Stimulated activated CD4-positive, alpha-beta T cell treated with anti-CD3 and anti-CD28 coated beads, Interleukin-15, amount 100 ng/mL, for 48 hours (primary cell): ENCODE measurements at regions not wholly inside any gene's neighbourhood (a gene's known extent, or its start where the extent isn't known, plus 50 kb on each side); places are given as distances from the start of the nearest gene placed in this dataset.
"Not testable (repeated sequence)": the region's sequence is repeated elsewhere in the genome, so short reads cannot be mapped to it uniquely, and the experiment has no call there.

Experiments
- DNase-seq, 2 donors: peaks; one replicate each; pipeline ENCODE4 v3.0.0-alpha.2; 2020; ENCODE audit warnings: low read depth in 2 of 2

- DNase-seq, result no peak
Measured at GRCh38 chr6:139887275-139887674, 512.8 kb upstream of the CITED2 start.

GRCh38 chr6:139886396-139886795, 511.9 kb upstream of the CITED2 start:
- no peak for DNase-seq

- DNase-seq, result no peak
Measured at GRCh38 chr6:139885909-139886308, 511.5 kb upstream of the CITED2 start.

GRCh38 chr6:139883776-139884175, 509.3 kb upstream of the CITED2 start:
- no peak for DNase-seq

DNA sequence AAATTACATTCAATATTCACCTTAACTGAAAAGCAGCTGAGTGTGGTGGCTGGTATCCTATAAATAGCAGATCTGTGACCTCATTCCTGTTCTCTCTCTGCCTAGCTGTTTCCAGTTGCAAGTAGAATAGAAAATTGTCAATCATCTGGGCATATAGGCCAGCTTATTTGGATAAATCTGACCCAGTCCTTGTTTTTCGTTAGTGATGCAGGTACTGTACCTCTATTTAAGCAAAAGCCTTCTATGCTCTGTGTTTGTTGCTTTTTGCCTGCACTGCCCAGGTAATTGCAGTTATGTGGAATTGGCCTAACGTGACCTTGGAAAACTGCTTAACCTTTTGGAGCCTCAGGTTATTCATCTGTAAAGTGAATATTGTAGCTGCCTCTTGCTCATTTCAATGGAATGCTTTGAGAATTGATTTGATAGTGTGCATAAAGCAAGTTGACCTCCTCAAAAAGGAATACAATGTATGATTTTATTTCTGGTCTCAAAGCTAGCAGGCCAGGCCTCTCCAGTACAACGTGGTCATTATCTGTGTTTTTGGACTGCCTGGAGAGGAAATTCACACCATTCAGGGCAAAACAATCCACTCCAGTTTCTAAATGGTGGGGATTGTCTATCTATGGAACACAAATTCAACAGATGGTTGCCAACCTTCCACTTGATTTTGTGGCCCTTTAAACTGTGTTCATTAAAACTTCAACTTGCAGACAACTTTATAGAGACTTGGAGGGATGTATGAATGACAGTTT, 508.7 kb upstream of the CITED2 start:
- DNase-seq, result no peak

GRCh38 chr6:139882234-139882633, 507.8 kb upstream of the CITED2 start:
- no peak for DNase-seq

- peak in 1 of 2 donors; percentile 4 for DNase-seq
Measured at GRCh38 chr6:139881728-139882211, 507.3 kb upstream of the CITED2 start.

- no peak for DNase-seq
Measured at GRCh38 chr6:139881236-139881635, 506.8 kb upstream of the CITED2 start.

DNA sequence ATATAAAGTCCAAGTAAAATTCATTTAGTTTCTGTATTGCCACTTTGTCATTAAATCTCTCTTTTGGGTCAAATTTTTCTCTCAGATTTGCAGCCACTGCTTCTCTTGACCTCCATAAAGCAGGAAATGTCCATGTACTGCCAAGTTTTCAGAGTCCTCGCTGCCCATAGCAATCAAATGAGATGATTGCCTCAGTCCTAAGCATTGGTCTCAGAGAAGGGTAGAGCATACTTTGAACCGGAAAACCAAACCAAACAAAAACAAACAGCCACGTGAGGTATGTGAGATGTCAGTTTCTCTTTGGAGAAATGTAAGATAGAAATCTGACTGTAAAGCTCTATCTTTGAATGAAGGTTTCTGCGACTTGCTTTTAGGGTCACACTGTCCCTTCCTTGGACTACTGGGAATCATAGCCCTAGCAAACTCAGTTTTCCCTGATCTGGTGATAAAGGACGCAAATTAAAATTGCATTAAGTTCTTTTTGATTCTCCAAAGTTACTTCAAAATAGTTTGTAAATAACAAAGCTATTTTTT, 505.4 kb upstream of the CITED2 start:
- no peak for DNase-seq

GRCh38 chr6:139879241-139879640, 504.8 kb upstream of the CITED2 start:
- DNase-seq, result not testable (repeated sequence)

GRCh38 chr6:139877828-139878405, 503.5 kb upstream of the CITED2 start:
- DNase-seq, result no peak

- DNase-seq, result no peak
Measured at GRCh38 chr6:139872665-139873064, 498.2 kb upstream of the CITED2 start.

- no peak for DNase-seq
Measured at GRCh38 chr6:139871803-139872510, 497.5 kb upstream of the CITED2 start.

DNA sequence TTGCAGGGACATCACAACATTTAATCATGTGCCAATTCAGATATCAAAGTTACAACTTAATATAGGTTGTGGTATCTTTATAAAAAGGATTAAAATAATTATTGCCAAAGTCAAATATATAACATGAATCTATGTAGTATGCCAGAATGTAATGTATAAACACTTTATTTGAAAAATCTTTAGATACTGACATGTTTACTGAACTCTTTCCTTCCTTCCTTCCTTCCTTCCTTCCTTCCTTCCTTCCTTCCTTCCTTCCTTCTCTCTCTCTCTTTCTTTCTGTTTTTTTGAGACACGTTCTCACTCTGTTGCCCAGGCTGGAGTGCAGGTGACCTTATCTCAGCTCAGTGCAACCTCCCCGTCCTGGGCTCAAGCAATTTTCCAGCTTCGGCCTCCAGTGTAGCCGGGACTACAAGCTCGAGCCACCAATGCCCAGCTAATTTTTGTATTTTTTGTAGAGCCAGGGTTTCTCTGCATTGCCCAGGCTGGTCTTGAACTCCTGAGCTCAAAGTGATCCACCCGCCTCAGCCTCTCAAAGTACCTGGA, 496.8 kb upstream of the CITED2 start:
- DNase-seq, result no peak

DNA sequence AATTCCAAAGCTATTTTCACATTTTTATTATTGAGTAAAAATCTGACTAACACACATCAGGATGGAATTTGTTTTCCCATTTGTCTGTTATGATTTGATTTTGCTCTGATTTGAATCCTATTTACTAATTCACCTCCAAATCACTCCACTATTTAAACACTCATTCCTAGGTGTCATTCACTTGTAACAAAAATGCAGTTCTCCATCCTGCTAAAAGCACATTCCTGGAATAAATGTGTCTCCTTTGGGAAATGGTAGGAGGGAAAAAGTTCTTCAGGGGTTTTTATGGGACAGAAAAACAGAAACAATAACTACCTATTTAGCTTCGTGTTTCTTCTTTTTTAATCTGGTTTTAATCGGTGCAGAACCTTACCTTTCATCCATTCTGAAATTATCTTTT, 494.1 kb upstream of the CITED2 start:
- no peak for DNase-seq

GRCh38 chr6:139863964-139864363, 489.5 kb upstream of the CITED2 start:
- no peak for DNase-seq

DNA sequence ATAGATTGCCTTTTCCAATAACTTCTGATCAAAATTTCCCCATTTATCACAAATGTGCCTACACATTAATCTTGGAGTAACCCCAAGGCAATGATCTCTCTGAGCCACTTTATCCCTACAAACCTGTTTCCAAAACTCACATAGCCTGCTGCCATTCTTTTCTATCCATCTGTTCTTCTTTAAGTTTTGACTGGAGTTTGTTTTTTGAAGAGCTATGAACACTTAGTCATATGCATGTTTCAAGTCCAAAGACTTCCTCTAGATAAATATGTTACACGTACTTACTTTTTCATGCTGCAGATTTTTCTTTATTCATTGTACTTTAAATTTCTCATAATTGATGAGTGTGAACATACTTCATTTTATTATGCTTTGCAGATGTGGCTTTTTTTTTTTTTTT, 488.9 kb upstream of the CITED2 start:
- no peak for DNase-seq

DNA sequence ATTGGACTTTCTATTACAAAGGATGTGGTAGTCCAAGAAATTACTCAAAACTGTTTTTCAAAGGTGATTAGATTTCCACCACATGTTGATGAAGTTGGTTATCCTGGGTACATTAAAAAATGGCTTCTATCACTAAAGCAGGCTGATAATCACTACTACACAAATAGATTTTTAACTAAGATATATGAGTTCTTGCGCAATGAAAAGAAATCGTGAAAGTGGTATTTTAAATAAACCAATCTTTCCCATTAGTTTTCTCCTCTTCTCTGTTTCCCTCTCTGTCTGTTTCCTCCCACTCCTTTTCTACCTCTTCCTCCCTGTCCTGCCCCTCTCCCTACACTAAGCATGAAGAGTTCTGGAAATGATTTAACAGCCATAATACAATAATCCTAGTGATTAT, 487.9 kb upstream of the CITED2 start:
- no peak for DNase-seq

GRCh38 chr6:139860203-139860602, 485.8 kb upstream of the CITED2 start:
- DNase-seq, result no peak

GRCh38 chr6:139858429-139858828, 484.0 kb upstream of the CITED2 start:
- DNase-seq, result no peak

- DNase-seq, result no peak
Measured at GRCh38 chr6:139857143-139857542, 482.7 kb upstream of the CITED2 start.

- no peak for DNase-seq
Measured at GRCh38 chr6:139856562-139856961, 482.1 kb upstream of the CITED2 start.
